Daoy (cell line): ENCODE measurements at regions not wholly inside any gene's neighbourhood (a gene's known extent, or its start where the extent isn't known, plus 50 kb on each side); places are given as distances from the start of the nearest gene placed in this dataset.
"Not testable (repeated sequence)": the region's sequence is repeated elsewhere in the genome, so short reads cannot be mapped to it uniquely, and the experiment has no call there.

Source experiments
- DNase-seq: peaks from one replicate; pipeline ENCODE4 v3.0.0-alpha.2; 2015; ENCODE audit warnings: low read depth

- DNase-seq, result not testable (repeated sequence)
These were observed 217.6 kb upstream of the ISL1 start for GRCh38 chr5:51165621-51166020.

- no peak for DNase-seq
These were observed 210.2 kb upstream of the ISL1 start for GRCh38 chr5:51172903-51173626.

GRCh38 chr5:51181208-51181894 is 201.9 kb upstream of the ISL1 start:
- DNase-seq, result no peak

- DNase-seq, result no peak
These were observed 197.4 kb upstream of the ISL1 start for GRCh38 chr5:51185850-51186329.

GRCh38 chr5:51188001-51188591 is 195.2 kb upstream of the ISL1 start:
- no peak for DNase-seq

- DNase-seq, result no peak
These were observed 188.6 kb upstream of the ISL1 start for GRCh38 chr5:51194671-51195070.

- DNase-seq, result no peak
These were observed 182.2 kb upstream of the ISL1 start for GRCh38 chr5:51201024-51201423.

- no peak for DNase-seq
These were observed 181.5 kb upstream of the ISL1 start for GRCh38 chr5:51201708-51202107.

- DNase-seq, result no peak
These were observed 181.1 kb upstream of the ISL1 start for GRCh38 chr5:51202161-51202560.

- DNase-seq, result no peak
These were observed 179.7 kb upstream of the ISL1 start for GRCh38 chr5:51203598-51203997.

- no peak for DNase-seq
These were observed 175.0 kb upstream of the ISL1 start for GRCh38 chr5:51208296-51208695.

GRCh38 chr5:51214746-51215145 is 168.5 kb upstream of the ISL1 start:
- DNase-seq, result no peak

GRCh38 chr5:51225789-51226742 is 157.2 kb upstream of the ISL1 start:
- DNase-seq, result no peak

- no peak for DNase-seq
These were observed 155.2 kb upstream of the ISL1 start for GRCh38 chr5:51227963-51228470.

GRCh38 chr5:51230336-51230735 is 152.9 kb upstream of the ISL1 start:
- DNase-seq, result no peak

GRCh38 chr5:51242456-51242855 is 140.8 kb upstream of the ISL1 start:
- no peak for DNase-seq

GRCh38 chr5:51250957-51251356 is 132.3 kb upstream of the ISL1 start:
- DNase-seq, result not testable (repeated sequence)

GRCh38 chr5:51271261-51271660 is 112.0 kb upstream of the ISL1 start:
- DNase-seq, result no peak

- no peak for DNase-seq
These were observed 110.2 kb upstream of the ISL1 start for GRCh38 chr5:51273021-51273420.

GRCh38 chr5:51273871-51274270 is 109.4 kb upstream of the ISL1 start:
- DNase-seq, result no peak

- no peak for DNase-seq
These were observed 107.8 kb upstream of the ISL1 start for GRCh38 chr5:51275428-51275827.

- DNase-seq, result no peak
These were observed 107.0 kb upstream of the ISL1 start for GRCh38 chr5:51276250-51276649.
